Parathyroid adenoma (tissue), 2 donors: ENCODE measurements at regions not wholly inside any gene's neighbourhood (a gene's known extent, or its start where the extent isn't known, plus 50 kb on each side); places are given as distances from the start of the nearest gene placed in this dataset.
"Not testable (repeated sequence)": the region's sequence is repeated elsewhere in the genome, so short reads cannot be mapped to it uniquely, and the experiment has no call there.

Experiments used
- H2AFZ ChIP-seq: fragments of 300-600 bp; sonication (generic); one replicate; pipeline ENCODE4 v1.7.0; 2017; ENCODE audit warnings: antibody characterized with exemption, mild to moderate bottlenecking
- H3K27ac ChIP-seq: fragments of 300-600 bp; sonication (generic); one replicate; pipeline ENCODE4 v1.7.0; 2017
- H3K27me3 ChIP-seq: fragments of 300-600 bp; sonication (generic); one replicate; pipeline ENCODE4 v1.7.0; 2017; ENCODE audit warnings: low read length; ENCODE audit not compliant: control insufficient read depth, insufficient read depth
- H3K36me3 ChIP-seq: fragments of 300-600 bp; sonication (generic); one replicate; pipeline ENCODE4 v1.7.0; 2017; ENCODE audit warnings: low read length; ENCODE audit not compliant: control insufficient read depth, insufficient read depth
- H3K4me1 ChIP-seq: fragments of 300-600 bp; sonication (generic); one replicate; pipeline ENCODE4 v1.7.0; 2017; ENCODE audit warnings: control low read depth
- H3K4me2 ChIP-seq: fragments of 300-600 bp; sonication (generic); one replicate; pipeline ENCODE4 v1.7.0; 2017; ENCODE audit warnings: low read length
- H3K4me3 ChIP-seq: fragments of 300-600 bp; sonication (generic); one replicate; pipeline ENCODE4 v1.7.0; 2017; ENCODE audit warnings: low read depth, low read length
- H3K79me2 ChIP-seq: fragments of 300-600 bp; sonication (generic); one replicate; pipeline ENCODE4 v1.7.0; 2017; ENCODE audit warnings: control low read depth
- H3K9ac ChIP-seq: fragments of 300-600 bp; sonication (generic); one replicate; pipeline ENCODE4 v1.7.0; 2017; ENCODE audit warnings: mild to moderate bottlenecking
- H3K9me3 ChIP-seq: fragments of 300-600 bp; sonication (generic); one replicate; pipeline ENCODE4 v1.7.0; 2017; ENCODE audit warnings: low read length; ENCODE audit not compliant: control insufficient read depth
- donor health status: primary hyperparathyroidism.

DNA sequence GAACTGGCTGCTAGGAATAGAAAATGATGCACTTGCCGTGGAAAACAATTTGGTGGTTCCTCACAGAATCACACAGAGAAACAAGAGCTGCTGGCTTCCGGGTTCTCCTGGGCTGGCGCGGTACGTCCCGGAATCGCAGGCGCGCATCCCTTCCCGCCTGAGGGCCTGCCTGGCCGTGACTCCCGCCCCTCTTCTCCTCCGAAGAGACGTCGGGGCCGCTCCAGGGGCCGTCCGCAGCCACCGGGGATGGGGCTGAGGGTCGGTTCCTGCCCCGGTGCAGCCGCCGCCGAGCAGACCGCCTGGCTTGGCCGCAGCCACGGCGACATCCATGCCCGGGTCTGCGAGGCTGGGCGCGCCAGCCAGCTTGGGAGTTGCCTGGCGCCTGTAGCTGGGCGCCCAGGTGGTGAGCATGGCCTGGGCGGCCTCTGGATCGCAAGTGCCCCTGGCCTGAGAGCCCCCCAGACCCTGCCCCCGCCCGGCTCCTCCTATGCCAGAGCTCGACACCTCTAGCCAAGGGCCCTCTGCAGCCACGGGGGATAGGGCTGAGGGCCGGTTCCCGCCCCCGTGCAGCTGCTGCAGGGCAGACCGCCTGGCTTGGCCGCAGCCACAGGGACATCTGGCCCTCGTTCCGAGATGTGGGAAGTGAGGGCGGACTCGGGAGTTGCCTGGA, 83.9 kb upstream of the ZNG1F start:
- peak overlapping the region; percentile 27 for H3K4me3 ChIP-seq
- H3K4me2 ChIP-seq, result peak overlapping the region; percentile 42
- peak overlapping the region; percentile 74 for H2AFZ ChIP-seq
- H3K4me1 ChIP-seq, H3K79me2 ChIP-seq, H3K36me3 ChIP-seq, H3K27me3 ChIP-seq, H3K9ac ChIP-seq, H3K9me3 ChIP-seq: not testable (repeated sequence)
- H3K27ac ChIP-seq, result peak overlapping the region; percentile 49

DNA sequence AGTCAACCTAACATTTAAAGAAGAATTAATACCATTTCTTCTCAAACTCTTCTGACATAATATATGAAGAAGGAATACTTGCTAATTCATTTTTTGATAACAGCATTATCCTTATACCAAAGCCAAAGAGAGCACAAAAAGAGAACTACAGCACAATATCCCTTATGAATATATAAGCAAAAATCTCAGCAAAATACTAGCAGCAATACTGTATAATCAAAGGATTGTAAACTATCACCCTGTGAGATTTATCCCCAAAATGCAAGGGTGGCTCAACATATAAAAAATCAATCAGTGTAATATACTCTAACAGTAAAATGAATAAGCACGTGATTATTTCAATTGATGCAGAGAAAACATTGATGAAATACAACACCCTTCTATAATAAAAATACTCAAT, 81.9 kb upstream of the ZNG1F start:
- H3K4me2 ChIP-seq, H3K4me1 ChIP-seq, H3K27ac ChIP-seq, H3K9ac ChIP-seq, H3K9me3 ChIP-seq, H3K79me2 ChIP-seq, H3K27me3 ChIP-seq, H3K36me3 ChIP-seq, H3K4me3 ChIP-seq, H2AFZ ChIP-seq: not testable (repeated sequence)

DNA sequence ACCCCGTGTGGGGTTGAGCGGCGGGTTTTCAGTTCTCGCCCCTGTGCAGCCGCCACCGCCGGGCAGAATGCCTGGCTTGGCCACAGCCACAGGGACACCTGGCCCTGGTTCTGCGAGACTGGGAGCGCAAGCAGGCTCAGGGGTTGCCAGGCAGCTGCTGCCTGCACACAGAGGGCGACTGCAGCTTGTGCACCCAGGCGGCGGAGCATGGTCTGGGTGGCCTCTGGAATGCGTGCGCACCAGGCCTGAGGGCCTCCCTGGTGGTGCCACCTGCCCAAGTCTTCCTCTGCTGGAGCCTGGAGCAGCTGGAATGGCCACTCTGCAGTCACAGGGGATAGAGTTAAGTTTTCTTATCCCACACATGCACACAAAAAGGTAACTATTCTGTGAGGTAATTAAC, 80.4 kb upstream of the ZNG1F start:
- not testable (repeated sequence) for H2AFZ ChIP-seq, H3K27me3 ChIP-seq, H3K9ac ChIP-seq, H3K4me2 ChIP-seq, H3K36me3 ChIP-seq, H3K4me3 ChIP-seq, H3K27ac ChIP-seq, H3K9me3 ChIP-seq, H3K4me1 ChIP-seq, H3K79me2 ChIP-seq

DNA sequence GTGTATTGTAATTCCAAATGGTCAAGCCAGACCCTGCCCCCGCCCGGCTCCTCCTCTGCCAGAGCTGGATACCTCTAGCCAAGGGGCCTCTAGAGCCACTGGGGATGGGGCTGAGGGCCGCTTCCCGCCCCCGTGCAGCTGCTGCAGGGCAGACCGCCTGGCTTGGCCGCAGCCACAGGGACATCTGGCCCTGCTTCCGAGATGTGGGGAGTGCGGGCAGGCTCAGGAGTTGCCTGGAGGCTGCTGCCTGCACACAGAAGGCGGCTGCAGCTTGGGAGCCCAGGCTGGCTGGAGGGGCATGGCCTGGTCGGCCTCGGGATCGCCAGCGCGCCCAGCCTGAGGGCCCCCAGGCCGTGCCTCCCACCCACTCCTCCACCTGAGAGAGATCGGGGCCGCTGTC, 79.9 kb upstream of the ZNG1F start:
- not testable (repeated sequence) for H2AFZ ChIP-seq, H3K9me3 ChIP-seq, H3K79me2 ChIP-seq, H3K36me3 ChIP-seq, H3K27ac ChIP-seq, H3K4me2 ChIP-seq, H3K9ac ChIP-seq, H3K27me3 ChIP-seq, H3K4me1 ChIP-seq, H3K4me3 ChIP-seq

DNA sequence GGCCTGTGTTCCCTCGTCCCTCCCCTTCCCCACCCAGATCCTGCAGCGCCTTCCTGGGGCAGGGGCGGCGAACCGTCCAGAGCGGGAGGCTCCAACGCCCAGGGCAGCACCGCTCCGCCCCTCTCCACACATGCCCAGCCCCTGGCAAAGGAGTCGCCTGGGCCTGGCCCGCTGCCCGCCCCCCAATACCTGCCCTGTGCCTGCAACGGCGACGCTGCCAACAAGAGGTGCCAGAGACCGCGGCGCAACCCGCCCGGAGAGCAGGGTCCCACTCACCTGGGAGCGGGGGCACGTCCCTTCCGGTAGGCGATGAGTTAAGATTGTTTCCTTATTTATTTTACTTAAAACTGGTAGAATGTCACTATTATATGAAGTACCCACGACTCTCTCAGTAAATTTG, 77.5 kb upstream of the ZNG1F start:
- H3K27ac ChIP-seq, H3K9me3 ChIP-seq, H3K36me3 ChIP-seq, H3K9ac ChIP-seq, H3K4me1 ChIP-seq, H3K27me3 ChIP-seq, H3K79me2 ChIP-seq, H3K4me2 ChIP-seq, H3K4me3 ChIP-seq: not testable (repeated sequence)
- H2AFZ ChIP-seq, result peak overlapping the region; percentile 60

DNA sequence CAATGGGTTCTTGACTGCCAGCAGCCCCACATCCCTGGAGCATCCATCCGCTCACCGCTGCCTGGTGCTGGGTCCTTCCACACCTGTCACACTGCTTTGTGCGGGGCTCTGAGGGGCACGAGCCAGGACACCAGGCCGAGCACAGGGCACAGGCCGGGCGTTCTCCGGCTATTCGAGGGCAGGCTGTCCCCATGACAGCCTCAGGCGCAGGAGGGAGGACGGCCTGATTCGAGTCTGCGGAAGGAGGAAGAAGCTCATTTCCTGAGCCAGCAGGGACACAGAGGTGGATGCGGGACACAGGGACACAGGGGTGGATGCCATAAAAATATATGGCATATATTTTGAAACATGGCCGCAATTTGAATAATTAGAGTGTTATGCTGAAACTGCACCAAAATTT, 76.9 kb upstream of the ZNG1F start:
- H3K9me3 ChIP-seq, H3K4me3 ChIP-seq, H3K4me1 ChIP-seq, H3K9ac ChIP-seq, H3K4me2 ChIP-seq, H3K79me2 ChIP-seq, H3K27ac ChIP-seq, H3K36me3 ChIP-seq, H2AFZ ChIP-seq, H3K27me3 ChIP-seq: not testable (repeated sequence)

DNA sequence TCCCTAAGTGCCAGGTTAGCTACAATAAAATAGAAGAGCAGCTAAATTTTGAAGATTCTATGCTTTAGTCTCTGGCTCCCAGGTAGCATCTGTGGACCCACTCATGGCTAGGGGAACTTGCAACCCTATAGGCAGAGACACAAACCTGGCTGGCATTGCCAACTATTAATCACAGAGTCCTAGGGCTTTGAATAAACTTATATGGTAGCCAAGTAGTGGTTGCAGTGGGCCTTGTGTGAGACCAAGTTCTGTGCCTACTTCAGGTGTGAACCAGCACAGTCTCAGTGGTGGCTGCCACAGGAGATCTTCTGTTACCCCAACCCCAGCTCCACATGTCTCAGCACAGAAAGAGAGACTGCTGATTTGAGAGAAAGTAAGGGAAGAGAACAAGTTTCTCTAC, 62.9 kb upstream of the ZNG1F start:
- H3K79me2 ChIP-seq, H3K36me3 ChIP-seq, H3K4me3 ChIP-seq, H3K27me3 ChIP-seq, H3K4me1 ChIP-seq, H3K27ac ChIP-seq, H2AFZ ChIP-seq, H3K9ac ChIP-seq, H3K9me3 ChIP-seq, H3K4me2 ChIP-seq: not testable (repeated sequence)

DNA sequence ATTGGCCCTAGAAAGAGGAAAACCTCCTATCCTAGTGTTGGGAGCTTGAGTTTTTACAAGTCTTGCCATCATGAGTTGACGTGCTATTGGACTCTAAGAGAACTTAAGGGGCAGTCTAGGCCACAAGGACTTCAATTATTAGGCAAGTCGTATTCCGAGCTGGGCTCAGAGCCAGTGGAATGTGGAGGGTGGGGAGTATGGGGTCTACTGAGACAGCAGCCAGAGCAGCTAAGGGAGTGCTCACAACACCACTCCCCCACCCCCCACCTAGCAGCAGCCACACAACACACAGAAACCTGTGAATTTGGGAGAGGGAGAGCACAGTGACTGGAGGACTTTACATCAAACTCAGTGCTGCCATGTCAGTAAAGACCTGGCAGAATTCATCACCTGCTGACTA, 62.0 kb upstream of the ZNG1F start:
- not testable (repeated sequence) for H3K36me3 ChIP-seq, H3K4me1 ChIP-seq, H3K9me3 ChIP-seq, H3K27ac ChIP-seq, H3K4me3 ChIP-seq, H2AFZ ChIP-seq, H3K9ac ChIP-seq, H3K4me2 ChIP-seq, H3K27me3 ChIP-seq, H3K79me2 ChIP-seq

DNA sequence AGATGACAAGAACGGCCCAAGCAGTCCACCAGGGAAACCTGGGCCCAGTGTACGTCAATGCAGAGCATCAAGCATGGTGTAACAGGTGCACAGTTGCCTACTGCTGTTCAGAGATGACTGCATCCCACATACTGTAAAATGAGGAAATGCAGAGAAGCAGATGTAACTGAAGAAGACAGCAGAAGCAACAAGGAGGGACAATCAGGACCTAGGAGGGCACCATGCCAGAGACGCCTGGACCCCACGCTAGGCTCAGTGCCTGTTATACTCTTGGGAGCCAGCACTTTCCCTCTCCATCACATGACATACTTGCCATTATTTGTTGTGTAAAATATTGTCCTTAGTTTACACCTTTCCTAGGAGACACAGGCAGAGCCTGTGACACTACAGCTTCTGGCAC, 57.6 kb upstream of the ZNG1F start:
- H3K9me3 ChIP-seq, H2AFZ ChIP-seq, H3K36me3 ChIP-seq, H3K4me1 ChIP-seq, H3K27me3 ChIP-seq, H3K9ac ChIP-seq, H3K79me2 ChIP-seq, H3K4me2 ChIP-seq, H3K4me3 ChIP-seq, H3K27ac ChIP-seq: not testable (repeated sequence)
